ENCODE measurements at regions not wholly inside any gene's neighbourhood (a gene's known extent, or its start where the extent isn't known, plus 50 kb on each side); places are given as distances from the start of the nearest gene placed in this dataset.

DNA sequence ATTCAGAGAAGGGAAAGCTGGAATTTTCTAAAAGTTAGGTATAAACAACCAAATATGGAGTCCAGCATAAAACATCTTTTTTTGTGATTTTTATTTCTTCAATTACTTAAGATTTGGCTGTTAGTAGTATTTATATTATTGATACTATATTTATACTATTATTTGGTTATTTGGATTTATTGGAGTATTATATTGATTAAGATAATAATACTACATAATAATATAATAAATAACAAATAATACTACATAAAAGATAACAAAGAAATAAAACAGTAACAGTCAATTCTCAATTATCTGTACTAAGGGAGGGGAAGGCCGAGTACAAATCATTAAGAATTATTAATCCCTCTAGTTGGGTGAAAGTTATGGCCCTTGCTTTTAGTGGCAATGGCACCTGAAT is 66.0 kb upstream of the IRF2 start:
- H3K36me3 ChIP-seq (ENCODE audit: control insufficient read depth, insufficient read depth, low read length): no peaks in the 10 kb centered on the region
- no peak overlapping the region for H3K4me3 ChIP-seq (ENCODE audit: low read depth, low read length)
- FAIRE-seq (no peak), DNase-seq (ENCODE audit: low read depth) (no peak)
- no peaks in the 10 kb centered on the region for H3K27me3 ChIP-seq (ENCODE audit: control insufficient read depth, insufficient read depth, low read length)
- TF ChIP-seq, protein P1, sequence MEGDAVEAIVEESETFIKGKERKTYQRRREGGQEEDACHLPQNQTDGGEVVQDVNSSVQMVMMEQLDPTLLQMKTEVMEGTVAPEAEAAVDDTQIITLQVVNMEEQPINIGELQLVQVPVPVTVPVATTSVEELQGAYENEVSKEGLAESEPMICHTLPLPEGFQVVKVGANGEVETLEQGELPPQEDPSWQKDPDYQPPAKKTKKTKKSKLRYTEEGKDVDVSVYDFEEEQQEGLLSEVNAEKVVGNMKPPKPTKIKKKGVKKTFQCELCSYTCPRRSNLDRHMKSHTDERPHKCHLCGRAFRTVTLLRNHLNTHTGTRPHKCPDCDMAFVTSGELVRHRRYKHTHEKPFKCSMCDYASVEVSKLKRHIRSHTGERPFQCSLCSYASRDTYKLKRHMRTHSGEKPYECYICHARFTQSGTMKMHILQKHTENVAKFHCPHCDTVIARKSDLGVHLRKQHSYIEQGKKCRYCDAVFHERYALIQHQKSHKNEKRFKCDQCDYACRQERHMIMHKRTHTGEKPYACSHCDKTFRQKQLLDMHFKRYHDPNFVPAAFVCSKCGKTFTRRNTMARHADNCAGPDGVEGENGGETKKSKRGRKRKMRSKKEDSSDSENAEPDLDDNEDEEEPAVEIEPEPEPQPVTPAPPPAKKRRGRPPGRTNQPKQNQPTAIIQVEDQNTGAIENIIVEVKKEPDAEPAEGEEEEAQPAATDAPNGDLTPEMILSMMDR (IDR thresholded peaks at IDR 0.05; ENCODE audit: insufficient read depth, low read length, severe bottlenecking): no peak

DNA sequence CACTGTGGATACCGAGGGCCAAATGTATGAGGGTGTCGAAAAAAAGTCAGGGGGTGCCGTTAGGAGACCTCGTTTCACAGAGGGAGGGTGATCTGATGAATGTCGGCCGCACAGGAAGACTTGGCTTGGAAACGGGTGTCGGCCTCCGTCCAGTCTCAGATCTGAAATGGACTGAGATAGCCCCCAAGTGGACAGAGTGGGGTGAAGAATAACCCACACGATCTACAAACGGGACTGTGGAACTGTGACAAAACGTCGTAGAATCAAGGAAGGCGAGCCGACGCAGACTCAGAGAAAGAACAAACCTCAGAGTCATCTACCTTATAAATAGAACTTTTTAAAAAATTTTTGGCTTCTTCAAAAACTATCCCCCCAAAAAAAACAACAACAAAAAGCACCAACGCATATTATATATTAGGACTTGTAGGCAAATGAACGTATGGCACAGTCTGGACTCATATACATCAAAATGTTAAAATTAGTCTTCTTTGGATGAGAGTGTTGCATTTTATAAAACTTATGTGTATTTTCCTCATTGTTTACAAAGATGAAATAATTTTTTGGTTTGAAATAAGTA is 63.8 kb upstream of the IRF2 start:
- no peaks in the 10 kb centered on the region for H3K36me3 ChIP-seq (ENCODE audit: control insufficient read depth, insufficient read depth, low read length)
- no peaks in the 10 kb centered on the region for H3K27me3 ChIP-seq (ENCODE audit: control insufficient read depth, insufficient read depth, low read length)
- TF ChIP-seq, protein P1 (IDR thresholded peaks at IDR 0.05; ENCODE audit: insufficient read depth, low read length, severe bottlenecking): peak; percentile 70
- DNase-seq (ENCODE audit: low read depth): peak; percentile 82
- FAIRE-seq: peak; percentile 77
- H3K4me3 ChIP-seq (ENCODE audit: low read depth, low read length): peak overlapping the region; percentile 53

DNA sequence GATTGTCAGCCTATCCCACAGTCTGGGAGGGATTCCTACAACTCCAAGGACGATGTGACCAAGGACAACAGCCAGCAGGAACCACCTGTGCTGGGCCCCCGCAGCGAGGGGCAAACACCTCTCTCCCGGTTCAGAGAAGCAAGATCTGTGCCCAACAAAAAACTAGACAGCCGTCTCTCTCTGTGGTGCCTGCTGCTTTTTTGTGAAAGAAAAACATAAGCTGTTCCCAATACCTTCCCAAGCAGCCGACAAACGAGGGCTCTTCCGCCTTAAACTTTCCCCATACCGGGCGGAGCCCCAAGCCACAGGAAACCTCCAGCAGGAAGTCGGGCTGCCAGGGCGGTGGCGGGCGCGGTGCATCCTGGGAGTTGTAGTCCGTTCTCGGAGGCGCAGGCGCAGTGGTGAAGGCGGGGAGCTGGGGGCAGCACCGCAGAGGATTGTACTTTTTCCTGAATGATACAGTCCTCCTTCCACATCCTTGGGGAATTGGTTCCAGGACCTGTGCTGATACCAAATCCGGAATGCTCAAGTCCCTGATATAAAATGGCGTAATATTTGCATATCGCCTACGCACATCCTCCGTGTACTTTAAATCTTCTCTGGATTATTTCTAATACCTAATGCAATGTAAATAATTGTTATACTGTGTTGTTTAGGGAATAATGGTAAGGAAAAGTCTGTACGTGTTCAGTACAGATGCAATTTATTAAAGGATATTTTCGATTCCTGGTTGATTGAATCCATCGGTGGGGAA is 63.1 kb upstream of the IRF2 start:
- TF ChIP-seq, protein P1 (IDR thresholded peaks at IDR 0.05; ENCODE audit: insufficient read depth, low read length, severe bottlenecking): no peak
- DNase-seq (ENCODE audit: low read depth): peak; percentile 88
- no peaks in the 10 kb centered on the region for H3K27me3 ChIP-seq (ENCODE audit: control insufficient read depth, insufficient read depth, low read length)
- peak overlapping the region; percentile 53 for H3K4me3 ChIP-seq (ENCODE audit: low read depth, low read length)
- FAIRE-seq: no peak
- H3K36me3 ChIP-seq (ENCODE audit: control insufficient read depth, insufficient read depth, low read length): no peaks in the 10 kb centered on the region

DNA sequence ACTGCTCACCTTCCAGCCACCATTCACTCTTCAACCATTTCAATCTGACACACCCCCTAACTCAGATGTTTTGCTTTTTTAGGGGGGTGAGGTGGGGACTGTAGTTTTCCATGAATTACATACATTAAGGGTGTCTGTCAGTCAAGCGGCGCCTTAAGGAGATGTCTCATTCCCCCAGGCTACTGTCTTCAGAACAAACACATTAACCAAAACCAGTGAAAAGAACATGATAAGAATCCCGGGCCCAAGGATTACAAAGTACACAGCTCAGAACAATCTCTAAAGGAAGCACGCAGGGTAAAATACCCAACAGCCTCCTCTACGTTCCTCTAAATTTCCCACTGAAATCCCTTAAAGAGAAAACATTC is 62.5 kb upstream of the IRF2 start:
- DNase-seq (ENCODE audit: low read depth) (no peak), FAIRE-seq (no peak)
- peak overlapping the region; percentile 53 for H3K4me3 ChIP-seq (ENCODE audit: low read depth, low read length)
- no peaks in the 10 kb centered on the region for H3K36me3 ChIP-seq (ENCODE audit: control insufficient read depth, insufficient read depth, low read length)
- TF ChIP-seq, protein P1 (IDR thresholded peaks at IDR 0.05; ENCODE audit: insufficient read depth, low read length, severe bottlenecking): no peak
- no peaks in the 10 kb centered on the region for H3K27me3 ChIP-seq (ENCODE audit: control insufficient read depth, insufficient read depth, low read length)

DNA sequence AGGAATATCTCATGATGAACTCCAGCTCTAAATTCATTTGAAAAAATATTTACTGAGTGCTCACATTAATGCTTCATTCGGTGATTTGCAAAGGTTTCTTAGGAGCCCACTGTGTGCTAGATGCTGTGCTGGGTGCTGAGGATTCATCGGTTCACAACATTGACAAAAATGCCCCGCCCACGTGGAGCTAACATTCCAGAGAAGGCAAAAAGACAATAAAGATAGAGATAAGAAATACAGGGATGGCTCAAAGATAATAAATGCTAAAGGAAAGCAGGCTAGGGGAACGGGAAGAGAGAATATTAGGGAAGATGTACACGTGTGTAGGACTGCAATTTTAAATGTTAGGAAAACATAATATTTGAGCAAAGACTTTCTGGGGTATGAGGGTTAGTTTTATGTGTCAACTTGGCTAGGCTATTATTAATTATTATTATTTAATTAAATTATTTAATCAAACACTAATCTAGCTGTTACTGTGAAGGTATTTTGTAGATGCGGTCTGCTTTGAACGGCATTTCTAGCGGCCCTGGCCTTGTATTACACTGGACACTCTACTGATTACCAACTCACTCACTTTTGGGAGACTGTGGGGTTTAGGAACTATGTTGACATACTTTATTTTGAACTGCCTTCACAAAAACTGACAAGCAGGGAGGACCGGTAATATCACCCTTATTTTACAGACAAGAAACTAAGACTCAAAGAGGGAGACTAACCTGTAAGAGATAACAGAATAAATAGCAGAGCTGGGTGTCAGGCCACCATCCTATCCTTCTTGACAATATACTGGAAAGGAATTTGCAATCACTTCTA is 61.9 kb upstream of the IRF2 start:
- no peaks in the 10 kb centered on the region for H3K27me3 ChIP-seq (ENCODE audit: control insufficient read depth, insufficient read depth, low read length)
- H3K36me3 ChIP-seq (ENCODE audit: control insufficient read depth, insufficient read depth, low read length): no peaks in the 10 kb centered on the region
- peak overlapping the region; percentile 53 for H3K4me3 ChIP-seq (ENCODE audit: low read depth, low read length)
- TF ChIP-seq, protein P1 (IDR thresholded peaks at IDR 0.05; ENCODE audit: insufficient read depth, low read length, severe bottlenecking): no peak
- DNase-seq (ENCODE audit: low read depth): peak; percentile 10
- FAIRE-seq: no peak
